Activated CD8-positive, alpha-beta T cell treated with anti-CD3 and anti-CD28 coated beads for 36 hours (primary cell): ENCODE measurements at regions not wholly inside any gene's neighbourhood (a gene's known extent, or its start where the extent isn't known, plus 50 kb on each side); places are given as distances from the start of the nearest gene placed in this dataset.

Source experiments
- ATAC-seq: fragments of 200-7000 bp; cut with Tn5 transposase; one replicate; pipeline ENCODE4 v1.10.0; 2021; ENCODE audit warnings: mild to moderate bottlenecking, moderate library complexity
- CTCF ChIA-PET: fragments of 350-600 bp; sonication (Branson Sonifier 250); formaldehyde crosslinking; loops from one replicate; lab custom pipeline; 2021; ENCODE audit warnings: antibody characterized with exemption; lab: Charles Lee
- POLR2A ChIA-PET: fragments of 350-600 bp; sonication (Branson Sonifier 250); formaldehyde crosslinking; loops from one replicate; lab custom pipeline; 2021; ENCODE audit warnings: antibody characterized with exemption; lab: Charles Lee
- DNase-seq: peaks from one replicate; pipeline ENCODE4 v3.0.0-alpha.2; 2020
- H3K27ac Mint-ChIP-seq: one replicate; pipeline ENCODE4 v1.8.0; 2021; ENCODE audit warnings: mild to moderate bottlenecking, mixed read lengths
- H3K27me3 Mint-ChIP-seq: one replicate; pipeline ENCODE4 v1.8.0; 2021; ENCODE audit warnings: mixed read lengths
- H3K36me3 Mint-ChIP-seq: one replicate; pipeline ENCODE4 v1.8.0; 2021; ENCODE audit warnings: low read depth, mixed read lengths
- H3K4me1 Mint-ChIP-seq: one replicate; pipeline ENCODE4 v1.8.0; 2021; ENCODE audit warnings: low read depth, mixed read lengths
- H3K4me3 Mint-ChIP-seq: one replicate; pipeline ENCODE4 v1.8.0; 2021; ENCODE audit warnings: mild to moderate bottlenecking, moderate library complexity, mixed read lengths
- H3K9me3 Mint-ChIP-seq: one replicate; pipeline ENCODE4 v1.8.0; 2021; ENCODE audit warnings: mixed read lengths
- intact Hi-C: fragments of 100-400 bp; cut with micrococcal nuclease; formaldehyde crosslinking; loops from one replicate; pipeline ENCODE4 v1.10.0; 2022
- TF ChIP-seq, protein P1 (sequence below): fragments of 200-600 bp; IDR thresholded peaks from one replicate; pipeline ENCODE4 v1.8.0; 2022; ENCODE audit warnings: antibody characterized with exemption, mild to moderate bottlenecking

DNA sequence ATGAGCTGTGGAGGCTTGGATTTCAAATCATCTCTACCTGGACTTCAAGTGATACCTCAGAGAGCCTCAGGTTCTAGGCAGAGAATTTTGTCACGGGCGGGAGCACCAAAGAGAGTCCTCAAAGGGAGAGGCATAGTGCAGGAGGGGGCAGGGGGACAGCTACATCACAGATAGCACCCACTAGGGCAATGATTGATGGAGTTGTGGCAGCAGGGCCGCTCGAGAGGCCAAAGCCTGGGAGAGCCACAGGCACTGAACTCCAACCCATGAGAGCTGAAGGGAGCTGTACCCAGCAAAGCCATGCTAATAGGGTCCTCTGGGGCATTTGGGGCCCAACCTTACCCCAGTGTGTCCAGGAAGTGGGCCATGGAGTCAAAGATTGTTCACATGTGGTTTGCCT, 232.0 kb upstream of the PCDH15 start:
- H3K4me3 Mint-ChIP-seq = no peak overlapping the region
- intact Hi-C loops = no loop called here
- H3K9me3 Mint-ChIP-seq = peaks cover 2% of the 10 kb centered on the region
- ChIA-PET CTCF (no interaction called here), POLR2A (no interaction called here)
- H3K27ac Mint-ChIP-seq = no peak overlapping the region
- DNase-seq (no peak), ATAC-seq (no peak)
- H3K4me1 Mint-ChIP-seq = no peaks in the 10 kb centered on the region
- H3K36me3 Mint-ChIP-seq = no peaks in the 10 kb centered on the region
- TF ChIP-seq, protein P1, sequence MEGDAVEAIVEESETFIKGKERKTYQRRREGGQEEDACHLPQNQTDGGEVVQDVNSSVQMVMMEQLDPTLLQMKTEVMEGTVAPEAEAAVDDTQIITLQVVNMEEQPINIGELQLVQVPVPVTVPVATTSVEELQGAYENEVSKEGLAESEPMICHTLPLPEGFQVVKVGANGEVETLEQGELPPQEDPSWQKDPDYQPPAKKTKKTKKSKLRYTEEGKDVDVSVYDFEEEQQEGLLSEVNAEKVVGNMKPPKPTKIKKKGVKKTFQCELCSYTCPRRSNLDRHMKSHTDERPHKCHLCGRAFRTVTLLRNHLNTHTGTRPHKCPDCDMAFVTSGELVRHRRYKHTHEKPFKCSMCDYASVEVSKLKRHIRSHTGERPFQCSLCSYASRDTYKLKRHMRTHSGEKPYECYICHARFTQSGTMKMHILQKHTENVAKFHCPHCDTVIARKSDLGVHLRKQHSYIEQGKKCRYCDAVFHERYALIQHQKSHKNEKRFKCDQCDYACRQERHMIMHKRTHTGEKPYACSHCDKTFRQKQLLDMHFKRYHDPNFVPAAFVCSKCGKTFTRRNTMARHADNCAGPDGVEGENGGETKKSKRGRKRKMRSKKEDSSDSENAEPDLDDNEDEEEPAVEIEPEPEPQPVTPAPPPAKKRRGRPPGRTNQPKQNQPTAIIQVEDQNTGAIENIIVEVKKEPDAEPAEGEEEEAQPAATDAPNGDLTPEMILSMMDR = no peak
- no peaks in the 10 kb centered on the region for H3K27me3 Mint-ChIP-seq

DNA sequence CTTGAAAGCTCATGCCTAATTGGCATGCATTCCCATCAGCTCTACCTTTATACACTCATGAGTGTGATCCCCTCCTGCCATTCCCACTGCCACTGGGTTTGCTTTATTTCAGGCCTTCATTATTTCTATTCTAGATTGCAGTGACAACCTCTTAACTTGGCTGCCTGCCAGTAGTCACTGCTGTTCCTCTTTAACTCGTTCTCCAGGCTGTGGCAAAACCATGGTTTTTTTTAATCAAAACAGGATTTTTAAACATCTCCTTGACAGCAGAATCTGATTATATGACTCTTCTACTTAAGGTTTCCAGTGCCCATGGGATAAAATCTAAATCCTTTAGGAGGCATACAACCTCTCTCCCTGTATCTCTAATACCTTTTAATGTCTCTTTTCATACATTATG, 223.7 kb upstream of the PCDH15 start:
- ATAC-seq = no peak
- no peak for DNase-seq
- Mint-ChIP-seq H3K27me3 (no peaks in the 10 kb centered on the region), H3K4me1 (no peaks in the 10 kb centered on the region), H3K9me3 (peaks cover 3% of the 10 kb centered on the region), H3K4me3 (no peak overlapping the region), H3K27ac (no peak overlapping the region), H3K36me3 (no peaks in the 10 kb centered on the region)
- intact Hi-C loops = no loop called here
- POLR2A ChIA-PET = no interaction called here
- CTCF ChIA-PET = no interaction called here
- TF ChIP-seq, protein P1 = no peak

DNA sequence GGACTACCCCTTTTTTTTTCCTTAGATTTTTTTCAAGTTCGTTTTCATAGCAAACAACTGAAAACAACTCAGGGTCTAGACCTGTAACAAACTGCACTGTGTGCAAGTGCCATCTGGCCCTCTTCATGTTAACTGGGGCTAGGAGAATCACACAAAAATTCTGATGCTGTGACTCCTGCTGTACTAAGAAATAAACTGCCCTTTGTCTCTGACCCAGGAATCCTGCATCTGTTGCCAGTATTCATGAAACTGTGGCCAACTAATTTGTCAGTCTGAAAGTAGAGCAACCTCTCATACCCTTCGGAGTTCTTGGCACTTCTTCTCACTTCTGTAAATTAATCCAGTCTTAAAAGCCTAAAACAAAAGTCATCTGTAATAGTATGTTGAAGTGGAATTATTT, 218.4 kb upstream of the PCDH15 start:
- TF ChIP-seq, protein P1 = no peak
- Mint-ChIP-seq H3K27ac (no peak overlapping the region), H3K27me3 (no peaks in the 10 kb centered on the region), H3K9me3 (peaks cover 7% of the 10 kb centered on the region), H3K4me3 (no peak overlapping the region), H3K36me3 (no peaks in the 10 kb centered on the region), H3K4me1 (no peaks in the 10 kb centered on the region)
- ChIA-PET POLR2A (no interaction called here), CTCF (no interaction called here)
- intact Hi-C loops = no loop called here
- DNase-seq (no peak), ATAC-seq (no peak)

DNA sequence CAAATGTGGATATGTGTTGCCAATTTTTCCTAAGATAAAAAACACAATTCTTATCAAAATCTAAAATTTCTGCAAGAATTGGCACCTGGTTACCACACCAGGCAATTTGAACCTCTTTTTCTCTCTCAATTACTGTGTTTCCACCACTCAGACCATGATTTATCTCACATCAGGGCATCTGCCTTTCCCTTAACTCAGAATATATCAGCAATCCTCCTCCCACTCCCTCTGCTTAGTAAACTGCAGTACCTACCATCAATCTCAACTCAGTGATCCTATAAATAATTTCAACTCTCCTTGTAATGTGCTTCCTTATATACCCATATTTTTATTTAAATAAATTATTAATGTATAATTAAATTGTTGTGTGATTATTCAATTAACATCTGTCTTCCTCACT, 212.3 kb upstream of the PCDH15 start:
- no peak for ATAC-seq
- Mint-ChIP-seq H3K9me3 (no peaks in the 10 kb centered on the region), H3K4me3 (no peak overlapping the region), H3K36me3 (no peaks in the 10 kb centered on the region), H3K27ac (no peak overlapping the region), H3K4me1 (no peaks in the 10 kb centered on the region), H3K27me3 (no peaks in the 10 kb centered on the region)
- CTCF ChIA-PET = no interaction called here
- POLR2A ChIA-PET = no interaction called here
- TF ChIP-seq, protein P1 = no peak
- DNase-seq = no peak
- intact Hi-C loops = no loop called here

DNA sequence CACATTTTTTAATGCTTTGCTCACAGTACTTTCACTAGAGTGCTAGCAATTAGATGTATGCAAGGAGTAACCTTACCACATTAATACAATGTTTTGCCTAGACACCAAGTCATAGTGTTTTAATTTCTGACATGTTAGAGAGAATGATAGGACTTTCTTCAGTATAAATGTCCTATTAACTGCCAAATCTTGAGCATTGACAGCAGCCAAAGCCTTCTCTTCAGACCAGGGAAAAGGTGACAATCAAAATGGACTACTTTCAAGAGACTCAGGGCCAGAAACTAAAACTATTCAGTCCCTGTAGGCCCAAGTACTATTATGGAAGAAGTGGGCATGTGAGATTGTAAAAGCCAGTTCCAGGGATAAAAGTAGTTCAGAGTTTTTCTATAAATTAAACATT, 201.4 kb upstream of the PCDH15 start:
- Mint-ChIP-seq H3K27ac (no peak overlapping the region), H3K9me3 (peaks cover 11% of the 10 kb centered on the region), H3K36me3 (no peaks in the 10 kb centered on the region), H3K4me3 (no peak overlapping the region), H3K4me1 (no peaks in the 10 kb centered on the region), H3K27me3 (no peaks in the 10 kb centered on the region)
- intact Hi-C loops = no loop called here
- ATAC-seq = no peak
- TF ChIP-seq, protein P1 = no peak
- DNase-seq = no peak
- POLR2A ChIA-PET = no interaction called here
- CTCF ChIA-PET = no interaction called here
